NCI-H2029 (cell line): ENCODE measurements at regions not wholly inside any gene's neighbourhood (a gene's known extent, or its start where the extent isn't known, plus 50 kb on each side); places are given as distances from the start of the nearest gene placed in this dataset.
"Not testable (repeated sequence)": the region's sequence is repeated elsewhere in the genome, so short reads cannot be mapped to it uniquely, and the experiment has no call there.

ENCODE experiments used
- DNase-seq: peaks from one replicate; lab custom pipeline; 2025; lab: John Stamatoyannopoulos, UW

DNA sequence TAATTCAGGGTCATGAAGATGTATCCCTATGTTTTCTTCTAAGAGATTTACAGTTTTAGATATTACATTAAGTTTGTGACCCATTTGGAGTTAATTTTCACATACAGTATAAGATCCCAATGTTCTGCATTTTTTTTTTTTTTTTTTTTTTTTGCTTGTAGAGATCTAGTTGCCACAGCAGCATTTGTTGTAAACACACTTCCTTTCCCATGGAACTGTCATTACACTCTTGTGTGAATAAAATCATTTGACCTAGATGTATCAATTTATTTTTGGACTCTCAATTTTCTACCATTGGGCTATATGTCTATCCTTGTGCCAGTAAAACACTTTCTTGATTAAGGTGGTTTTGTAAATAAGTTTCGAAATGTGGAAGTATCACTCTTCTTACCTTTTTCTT, 1107.2 kb downstream of the TECRL start:
- DNase-seq, result no peak

DNA sequence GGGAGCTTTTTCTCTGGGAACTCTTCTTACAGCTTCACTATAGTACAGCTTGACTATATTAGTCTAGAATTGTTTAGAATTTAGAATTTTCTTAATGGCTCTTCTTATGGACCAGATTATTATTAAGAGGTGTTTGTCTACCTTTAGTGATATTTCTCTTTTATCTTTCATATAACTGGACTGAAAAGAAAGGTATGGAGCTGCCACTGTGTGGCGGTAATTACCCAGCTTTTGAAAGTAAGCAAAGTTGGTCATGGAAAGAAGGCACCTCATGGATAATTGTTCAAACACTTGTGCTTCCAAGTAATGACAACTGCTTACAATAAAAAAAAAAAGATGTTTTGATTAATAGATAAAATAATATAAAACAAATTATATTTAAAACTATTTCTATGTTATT, 1112.5 kb downstream of the TECRL start:
- DNase-seq, result no peak

DNA sequence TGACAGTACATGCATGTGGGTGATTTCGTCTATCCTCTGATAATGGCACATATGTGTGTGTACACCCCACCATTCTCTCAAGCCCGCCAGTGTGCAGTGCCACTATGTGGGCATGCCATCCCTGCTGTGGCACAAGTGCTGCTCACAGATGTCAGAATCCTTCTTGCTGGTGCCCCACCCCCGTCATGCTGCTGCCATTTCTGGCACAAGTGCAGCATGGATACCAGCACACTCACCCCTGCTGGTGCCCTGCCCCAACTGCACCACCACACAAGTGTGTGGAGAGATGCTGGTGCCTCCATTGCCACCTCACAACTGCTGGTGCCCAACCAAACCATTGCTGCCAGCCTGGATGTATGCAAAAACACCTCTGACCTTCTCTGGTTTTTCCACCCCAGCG, 1133.8 kb downstream of the TECRL start:
- no peak for DNase-seq

DNA sequence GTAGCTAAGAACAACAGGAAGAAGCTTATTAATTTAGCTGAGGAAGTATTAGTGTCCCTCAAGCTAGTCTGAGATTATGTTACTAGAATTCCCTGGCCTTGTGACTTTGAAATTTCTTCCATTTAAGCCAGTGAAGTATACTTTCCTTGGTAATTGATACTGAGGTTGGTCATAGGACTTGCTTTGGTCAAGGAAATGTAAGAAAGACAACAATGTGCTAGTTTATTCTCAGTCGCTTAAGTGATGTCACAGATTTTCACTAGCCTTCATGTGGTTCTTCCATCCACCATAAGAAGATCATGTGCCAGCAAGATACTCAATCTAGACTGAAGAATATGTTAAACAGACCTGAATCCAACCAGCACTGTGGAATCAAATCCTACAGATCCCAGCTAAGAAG, 1140.1 kb downstream of the TECRL start:
- no peak for DNase-seq

DNA sequence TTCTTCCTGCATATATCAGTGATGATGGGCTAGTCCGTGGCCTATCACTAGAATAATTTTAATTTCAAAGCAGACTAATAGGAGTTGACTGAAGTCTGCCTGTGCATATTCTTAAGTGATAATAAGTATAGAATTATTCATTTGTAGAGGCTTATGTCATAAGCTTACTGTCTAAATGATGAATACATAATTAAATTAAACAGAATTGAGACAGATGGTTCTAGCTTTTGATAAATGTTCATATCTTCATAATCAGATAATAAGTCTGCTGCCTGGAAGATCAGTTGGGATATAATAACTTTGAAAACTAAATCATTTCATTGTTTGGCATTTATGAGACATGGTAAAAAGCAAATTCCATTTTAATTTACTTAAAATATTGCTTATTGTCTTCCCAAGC, 1175.6 kb downstream of the TECRL start:
- DNase-seq, result no peak

DNA sequence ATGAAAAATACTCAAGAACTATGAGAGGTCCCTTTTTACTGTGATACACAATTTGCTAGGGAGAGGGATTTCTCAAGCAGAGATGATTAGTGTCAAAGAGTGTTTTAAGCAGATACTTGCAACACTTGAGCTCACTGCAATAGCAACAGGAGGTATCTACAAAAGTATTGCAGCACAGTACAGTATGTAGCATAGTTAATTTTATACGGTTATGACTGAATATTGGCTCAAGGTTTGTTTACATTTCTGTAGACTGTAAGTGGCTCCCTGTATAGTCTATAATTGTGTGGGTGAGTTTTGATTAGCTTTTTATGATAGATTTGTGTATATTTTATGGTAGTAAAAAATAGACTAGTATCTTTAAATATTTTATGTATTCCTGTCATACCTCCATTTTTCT, 1177.2 kb downstream of the TECRL start:
- DNase-seq, result no peak

DNA sequence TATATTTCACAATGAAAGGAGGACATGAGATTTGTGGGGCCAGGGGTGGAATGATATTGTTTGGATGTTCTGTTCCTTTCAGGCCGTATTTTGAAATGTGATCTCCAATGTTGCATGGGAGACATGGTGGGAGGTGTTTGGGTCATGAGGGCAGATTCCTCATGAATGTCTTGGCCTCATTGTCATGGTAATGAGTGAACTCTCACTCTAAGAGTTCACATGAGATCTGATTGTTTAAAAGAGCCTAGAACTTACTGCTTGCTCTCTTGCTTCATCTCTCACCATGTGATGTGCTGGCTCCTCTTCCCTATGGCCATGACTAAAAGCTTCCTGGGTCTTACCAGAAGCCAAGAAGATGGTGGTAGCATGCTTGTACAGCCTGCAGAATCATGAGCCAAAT, 1183.0 kb downstream of the TECRL start:
- DNase-seq, result no peak

DNA sequence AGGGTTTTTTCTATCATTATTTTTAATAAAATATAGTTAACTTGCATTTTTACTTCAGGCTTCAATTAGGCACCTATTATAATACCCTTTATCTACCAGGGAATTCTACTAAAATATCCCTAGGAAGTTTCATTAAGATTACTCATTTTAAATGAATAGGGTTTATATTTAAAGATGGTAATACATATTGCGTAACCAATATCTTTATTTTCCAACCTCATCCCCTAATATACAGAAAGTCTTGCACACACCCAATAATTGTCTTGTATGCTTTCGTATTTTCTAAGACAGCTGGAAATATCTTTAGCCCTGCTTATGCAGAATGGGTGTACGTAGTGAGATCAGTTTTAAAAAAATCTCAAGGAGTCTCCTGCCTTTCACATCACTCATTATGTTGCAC, 1186.8 kb downstream of the TECRL start:
- DNase-seq, result no peak

DNA sequence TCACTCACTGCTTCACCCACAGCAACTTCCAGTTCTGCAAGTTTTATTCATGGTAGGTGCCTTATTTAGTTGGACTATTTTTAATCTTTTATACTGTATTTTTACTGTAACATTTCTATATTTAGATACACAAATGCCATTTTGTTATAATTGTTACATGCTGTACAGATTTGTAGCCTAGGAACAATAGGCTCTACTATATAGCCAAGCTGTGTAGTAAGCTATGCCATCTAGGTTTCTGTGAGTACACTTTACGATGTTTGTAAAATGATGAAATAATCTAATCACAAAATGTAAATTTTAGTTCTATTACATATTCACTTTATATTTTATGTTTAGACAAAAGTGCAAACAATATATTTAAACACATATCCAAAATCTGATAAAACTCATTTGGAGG, 1187.8 kb downstream of the TECRL start:
- no peak for DNase-seq

DNA sequence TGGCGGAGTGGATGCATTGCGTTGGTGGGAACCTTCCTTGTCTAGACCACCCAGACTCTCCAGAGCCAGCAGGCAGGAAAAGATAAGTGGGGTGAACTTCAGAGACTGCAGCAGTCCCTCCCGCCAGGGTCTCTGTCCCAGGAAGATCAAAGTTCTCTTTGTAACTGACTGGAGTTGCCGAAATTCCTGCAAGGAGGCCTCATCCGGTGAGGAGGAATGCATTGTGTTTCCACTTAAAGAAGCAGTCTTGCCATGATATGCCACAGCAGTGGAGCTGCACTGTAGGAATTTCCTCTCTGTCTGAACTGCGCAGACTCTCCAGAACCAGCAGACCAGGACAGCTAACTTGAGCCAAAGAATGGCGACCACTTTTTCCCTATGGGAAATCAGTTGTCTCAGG, 1190.4 kb downstream of the TECRL start:
- DNase-seq, result no peak

DNA sequence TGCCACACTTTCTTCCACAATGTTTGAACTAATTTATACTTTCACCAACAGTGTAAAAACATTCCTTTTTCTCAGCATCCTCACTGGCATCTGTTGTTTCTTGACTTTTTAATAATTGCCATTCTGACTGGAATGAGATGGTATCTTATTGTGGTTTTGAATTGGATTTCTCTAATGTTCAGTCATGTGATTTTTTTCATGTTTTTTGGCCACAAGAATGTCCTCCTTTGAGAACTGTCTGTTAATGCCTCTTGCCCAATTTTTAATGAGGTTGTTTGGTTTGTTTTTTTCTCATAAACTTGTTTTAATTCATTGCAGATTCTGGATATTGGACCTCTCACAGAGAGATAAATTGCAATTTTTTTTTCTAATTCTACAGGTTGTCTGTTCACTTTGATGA, 1195.2 kb downstream of the TECRL start:
- DNase-seq, result no peak

DNA sequence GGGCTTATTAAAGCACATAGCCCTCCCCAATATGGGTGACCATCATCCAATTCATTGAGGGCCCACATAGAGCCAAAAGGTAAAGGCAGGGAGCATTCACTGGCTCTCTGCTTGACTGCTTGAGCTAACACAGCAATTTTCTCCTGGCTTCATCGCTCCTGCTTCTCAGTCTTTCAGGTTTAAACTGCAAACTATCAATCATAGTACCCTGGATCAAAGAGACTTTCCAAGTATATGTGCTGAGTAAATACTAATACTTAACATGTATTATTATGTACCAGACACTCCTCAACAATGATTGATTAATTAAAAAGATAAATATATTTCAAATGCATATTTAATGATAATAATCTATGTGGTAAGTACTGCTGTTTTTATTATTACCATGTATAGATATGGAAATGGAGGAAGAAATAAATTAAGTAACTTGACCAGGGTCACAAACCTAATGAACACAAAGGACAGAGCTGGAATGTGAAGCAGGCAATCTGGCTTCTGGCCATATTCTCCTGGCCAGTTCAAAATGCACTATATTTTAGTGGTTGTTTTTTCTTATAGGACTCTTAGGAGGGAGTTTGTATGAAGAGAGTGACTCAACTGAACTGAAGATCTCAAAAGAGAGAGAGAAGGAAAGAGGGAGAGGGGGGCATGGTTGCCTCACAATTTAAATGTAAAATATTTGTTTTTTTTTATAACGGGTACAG, 1197.3 kb downstream of the TECRL start:
- DNase-seq, result no peak

DNA sequence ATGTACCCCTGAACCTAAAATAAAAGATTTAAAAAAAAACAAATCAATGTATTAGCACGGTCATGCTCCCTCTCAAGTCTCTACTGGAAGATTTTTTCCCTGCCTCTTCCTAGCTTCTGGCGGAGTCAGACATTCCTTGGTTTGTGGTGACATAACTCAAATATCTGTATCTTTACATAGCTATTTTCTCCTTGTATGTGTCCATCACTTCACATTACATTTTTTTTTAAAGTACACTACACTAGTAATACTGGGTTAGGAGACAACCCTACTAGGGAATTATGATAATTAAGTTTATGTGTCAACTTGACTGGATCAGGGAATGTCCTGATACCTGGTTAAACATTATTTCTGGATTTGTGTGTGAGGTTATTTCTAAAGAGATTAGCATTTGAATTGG, 1197.9 kb downstream of the TECRL start:
- no peak for DNase-seq

DNA sequence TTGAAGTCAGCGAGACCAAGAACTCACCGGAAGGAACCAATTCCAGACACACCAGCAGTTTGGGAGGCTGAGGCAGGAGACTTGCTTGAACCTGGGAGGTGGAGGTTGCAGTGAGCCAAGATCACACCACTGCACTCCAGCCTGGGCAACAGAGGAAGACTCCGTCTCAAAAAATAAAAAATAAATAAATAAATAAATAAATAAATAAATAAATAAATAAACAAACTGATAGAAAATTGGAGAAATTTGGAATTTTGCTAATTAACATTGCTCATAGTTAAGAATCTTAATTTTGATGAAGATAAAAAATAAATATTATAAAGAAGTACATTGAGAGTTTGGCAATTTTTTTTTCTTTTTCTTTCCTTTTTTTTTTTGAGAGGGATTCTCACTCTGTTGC, 1216.2 kb downstream of the TECRL start:
- not testable (repeated sequence) for DNase-seq

DNA sequence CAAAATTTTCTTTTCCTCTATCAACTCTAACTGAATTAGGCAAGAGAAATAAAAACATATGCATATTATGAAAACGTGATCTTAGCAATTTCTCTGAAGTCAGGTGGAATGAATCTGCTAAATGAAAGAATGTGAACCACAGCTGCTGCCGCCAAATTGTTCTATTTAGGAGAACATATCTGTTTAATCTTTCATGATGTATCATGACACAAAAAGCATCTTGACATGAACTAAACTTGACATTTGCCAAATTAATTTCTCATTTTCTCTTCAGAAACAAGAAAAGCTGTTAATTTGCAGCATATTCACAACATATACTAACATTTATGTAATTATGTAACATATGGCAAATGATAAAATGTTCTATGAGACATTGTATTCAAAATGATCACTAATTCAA, 1237.9 kb downstream of the TECRL start:
- no peak for DNase-seq

DNA sequence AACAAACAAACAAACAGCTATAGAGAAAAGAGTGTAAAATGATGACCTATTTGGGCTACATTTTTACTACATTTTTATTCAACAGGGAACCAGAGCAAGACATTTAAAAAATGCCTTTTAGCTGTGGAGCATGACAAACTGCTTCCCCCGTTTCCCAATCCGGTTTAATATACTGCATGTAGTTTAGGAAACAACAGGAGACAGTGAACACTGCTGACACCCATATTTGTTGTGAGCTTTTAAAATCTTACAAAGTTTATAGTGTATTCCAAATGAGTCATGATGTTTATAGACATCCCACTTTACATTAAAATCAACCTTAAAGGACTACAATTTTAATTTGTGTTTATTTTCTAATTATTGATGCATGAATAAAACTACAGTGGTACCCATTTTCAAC, 1238.3 kb downstream of the TECRL start:
- DNase-seq, result no peak

DNA sequence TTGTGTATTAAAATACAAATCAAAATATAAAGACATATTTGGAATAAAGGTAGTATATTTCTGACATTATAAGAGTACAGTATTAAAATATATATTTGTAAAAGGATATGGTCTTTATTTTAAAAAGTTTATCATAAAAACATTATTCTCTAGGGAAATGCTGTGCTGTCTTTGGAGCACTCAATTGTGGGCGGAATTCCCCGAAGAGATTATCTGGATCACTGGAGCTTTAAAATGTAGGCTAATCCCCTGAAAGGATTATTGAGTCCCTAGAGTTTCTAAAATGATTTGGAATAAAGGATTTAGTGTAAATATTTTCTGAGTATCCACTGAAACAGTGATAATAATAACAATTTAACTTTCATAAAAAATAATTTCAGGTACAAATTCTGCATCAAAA, 1239.4 kb downstream of the TECRL start:
- DNase-seq, result no peak

DNA sequence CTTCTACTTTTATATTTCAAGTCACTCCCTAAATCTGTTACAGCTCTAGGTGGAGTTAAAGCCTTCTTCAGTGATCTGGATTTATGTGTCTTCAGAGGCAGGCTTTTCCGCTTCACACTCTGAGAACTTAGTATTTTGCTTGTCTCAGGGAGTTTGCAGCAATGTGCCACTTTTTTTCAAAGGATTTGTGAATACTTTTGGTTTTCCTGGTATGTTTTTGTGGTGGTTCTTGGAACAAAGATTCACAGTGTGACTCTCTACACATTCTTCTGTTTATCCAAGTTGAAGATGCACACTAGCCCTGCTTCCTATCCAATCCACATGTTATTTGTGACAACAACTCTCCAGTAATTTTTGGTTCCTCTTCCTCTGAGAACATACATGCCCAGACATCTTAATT, 1253.7 kb downstream of the TECRL start:
- no peak for DNase-seq

DNA sequence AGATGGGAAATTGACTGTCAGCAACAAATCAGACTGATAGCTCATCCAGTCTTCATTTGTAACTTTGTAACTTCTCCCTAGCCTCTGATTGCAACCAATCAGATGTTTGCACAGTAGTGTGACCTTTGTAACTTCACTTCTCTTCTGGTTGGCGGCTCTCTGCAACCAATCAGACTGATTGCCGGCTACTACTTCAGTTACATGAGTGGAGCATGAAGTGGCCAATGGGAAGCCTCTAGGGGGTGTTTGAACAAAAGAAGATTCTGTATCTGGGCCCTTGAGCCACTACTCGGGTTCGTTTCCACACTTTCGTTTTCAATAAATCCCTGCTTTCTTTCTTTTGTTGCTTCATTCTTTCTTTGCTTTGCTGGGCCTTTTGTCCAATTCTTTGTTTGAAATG, 1285.8 kb downstream of the TECRL start:
- no peak for DNase-seq

DNA sequence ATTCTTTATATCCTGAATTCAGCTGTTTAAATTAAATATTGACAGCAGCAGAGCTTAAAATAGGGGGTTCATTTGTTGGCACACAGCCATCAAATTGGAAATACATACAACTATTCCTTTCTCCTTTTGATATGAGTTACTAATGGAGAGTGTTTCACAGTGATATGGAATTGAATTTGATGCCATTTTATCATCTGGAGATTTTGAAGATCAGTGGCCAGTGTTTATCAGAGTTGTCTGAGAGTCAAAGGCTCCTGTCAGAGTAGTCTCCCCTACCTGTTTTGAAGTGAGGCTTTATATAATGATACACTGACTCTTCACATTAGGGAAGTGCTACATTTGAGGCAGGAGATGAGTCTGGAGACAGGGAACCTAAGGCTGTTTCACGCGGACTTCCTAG, 1286.3 kb downstream of the TECRL start:
- DNase-seq, result no peak

DNA sequence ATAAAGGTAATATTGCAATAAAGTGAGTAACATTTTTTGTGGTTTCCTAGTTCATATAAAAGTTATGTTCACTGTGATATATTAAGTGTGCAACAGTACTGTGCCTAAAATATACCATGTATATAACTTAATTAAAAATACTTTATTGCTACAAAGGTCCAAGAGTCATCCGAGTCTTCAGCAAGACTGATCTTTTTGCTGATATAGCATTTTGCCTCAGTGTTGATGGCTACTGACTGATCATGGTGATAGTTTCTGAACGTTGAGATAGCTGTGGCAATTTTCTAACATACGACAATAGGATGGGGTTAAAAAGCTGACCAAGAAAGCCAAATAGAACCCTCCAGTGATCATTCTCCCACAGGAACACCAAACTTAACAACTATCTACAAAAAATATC, 1302.7 kb downstream of the TECRL start:
- no peak for DNase-seq

DNA sequence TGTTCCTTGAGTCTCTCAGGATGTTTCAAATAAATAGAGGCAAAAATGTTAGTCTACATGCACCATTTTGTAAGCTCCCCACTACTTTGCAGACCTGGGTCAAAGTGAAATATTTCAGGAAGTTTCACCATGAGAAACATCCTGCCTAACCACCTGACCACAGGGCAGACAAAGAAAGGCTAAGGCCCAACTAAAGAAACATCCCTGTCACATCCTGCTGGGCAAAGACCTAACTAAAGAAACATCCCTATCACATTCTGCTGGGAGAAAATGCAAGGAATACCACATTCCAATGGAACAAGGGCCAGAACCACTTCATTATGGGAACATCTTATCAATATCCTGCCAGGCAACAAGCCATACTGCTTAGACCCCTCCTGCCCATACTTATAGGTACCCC, 1303.4 kb downstream of the TECRL start:
- no peak for DNase-seq

DNA sequence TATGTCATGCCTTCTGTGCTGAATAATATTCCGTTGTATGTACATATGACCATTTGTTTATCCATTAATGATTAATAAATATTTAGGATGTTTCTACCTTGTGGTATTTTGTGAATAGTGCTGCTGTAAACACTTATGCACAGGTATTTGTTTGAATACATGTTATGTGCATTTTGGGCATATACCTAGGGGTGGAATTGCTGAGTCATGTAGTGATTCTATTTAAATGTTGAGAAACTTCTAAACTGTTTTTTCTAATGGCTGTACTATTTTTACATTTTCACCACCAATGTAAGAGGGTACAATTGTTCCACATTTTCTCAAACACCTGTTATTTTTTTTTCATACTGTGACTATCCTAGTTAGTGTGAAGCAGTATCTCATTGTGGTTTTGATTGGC, 1318.6 kb downstream of the TECRL start:
- DNase-seq, result no peak

DNA sequence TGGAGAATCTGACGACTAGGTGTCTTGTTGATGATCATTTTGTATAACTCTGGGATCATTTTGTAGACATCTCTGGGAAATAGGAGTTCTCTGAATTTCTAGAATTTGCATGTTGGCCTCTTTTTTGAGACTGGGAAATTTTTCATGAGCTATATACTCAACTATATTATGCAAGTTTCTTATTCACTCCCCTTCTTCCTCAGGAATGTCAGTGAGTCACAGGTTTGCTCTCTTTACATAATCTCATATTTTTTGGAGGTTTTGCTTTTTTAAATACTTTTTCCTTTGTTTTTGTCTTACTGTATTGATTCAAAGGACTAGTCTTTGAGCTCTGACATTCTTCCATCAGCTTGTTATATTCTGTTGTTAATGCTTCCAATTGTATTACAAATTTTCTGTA, 1324.2 kb downstream of the TECRL start:
- no peak for DNase-seq

DNA sequence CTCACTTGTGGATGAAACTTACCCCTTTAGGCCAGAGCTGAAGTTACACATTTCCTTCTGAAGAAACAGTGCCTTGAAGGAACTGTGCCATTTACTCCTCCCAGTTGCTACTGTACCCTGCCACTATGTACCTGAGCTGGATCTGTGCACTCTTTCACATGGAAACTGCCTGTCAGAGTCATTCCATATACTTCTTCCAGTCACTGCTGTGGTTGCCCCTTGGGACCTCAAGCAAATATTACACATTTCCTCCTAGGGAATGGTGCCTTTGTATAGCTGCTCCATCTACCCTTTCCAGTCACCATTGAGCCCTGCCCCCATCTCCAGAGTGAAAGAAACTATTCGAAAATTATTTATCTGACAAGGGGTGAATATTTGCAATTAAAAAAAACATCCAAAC, 1328.3 kb downstream of the TECRL start:
- no peak for DNase-seq
